Body of pancreas (tissue), 4 donors: ENCODE measurements at regions not wholly inside any gene's neighbourhood (a gene's known extent, or its start where the extent isn't known, plus 50 kb on each side); places are given as distances from the start of the nearest gene placed in this dataset.

Experiments
- POLR2A ChIP-seq, 3 donors: fragments of 450-650 bp; IDR thresholded peaks; one replicate each; pipeline ENCODE4 v1.6.1; 2016; ENCODE audit warnings: antibody characterized with exemption in 3 of 3, mild to moderate bottlenecking in 2 of 3
- TF ChIP-seq, protein P1 (sequence below), 7 experiments: fragments of 450-650 bp in 4 of 7; fragments of 200-600 bp in 3 of 7; sonication (generic) in 3 of 7; IDR thresholded peaks; one replicate each; pipeline ENCODE4 v1.5.1; 2016 to 2019; ENCODE audit warnings: antibody characterized with exemption in 7 of 7

DNA sequence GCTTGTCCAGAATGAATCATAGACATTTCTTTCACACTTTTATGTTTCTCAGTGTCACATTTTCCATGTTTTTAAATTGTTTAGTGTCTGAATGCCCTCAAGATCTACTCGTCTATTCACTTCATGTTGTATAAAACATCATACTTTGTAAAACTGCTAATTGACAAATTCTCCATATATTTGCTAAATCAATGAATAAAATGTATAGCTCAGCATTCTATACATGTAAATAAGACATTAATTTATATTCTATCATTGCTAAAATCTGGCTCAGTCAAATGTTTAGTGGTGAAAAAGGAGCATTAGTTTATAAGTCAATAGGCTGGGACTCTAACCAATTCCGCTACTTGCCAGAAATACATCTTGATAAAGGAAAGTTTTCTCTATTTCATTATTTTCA, 379.6 kb downstream of the NAF1 start:
- TF ChIP-seq POLR2A (IDR thresholded peaks at IDR 0.05) = no peak
- TF ChIP-seq, protein P1, sequence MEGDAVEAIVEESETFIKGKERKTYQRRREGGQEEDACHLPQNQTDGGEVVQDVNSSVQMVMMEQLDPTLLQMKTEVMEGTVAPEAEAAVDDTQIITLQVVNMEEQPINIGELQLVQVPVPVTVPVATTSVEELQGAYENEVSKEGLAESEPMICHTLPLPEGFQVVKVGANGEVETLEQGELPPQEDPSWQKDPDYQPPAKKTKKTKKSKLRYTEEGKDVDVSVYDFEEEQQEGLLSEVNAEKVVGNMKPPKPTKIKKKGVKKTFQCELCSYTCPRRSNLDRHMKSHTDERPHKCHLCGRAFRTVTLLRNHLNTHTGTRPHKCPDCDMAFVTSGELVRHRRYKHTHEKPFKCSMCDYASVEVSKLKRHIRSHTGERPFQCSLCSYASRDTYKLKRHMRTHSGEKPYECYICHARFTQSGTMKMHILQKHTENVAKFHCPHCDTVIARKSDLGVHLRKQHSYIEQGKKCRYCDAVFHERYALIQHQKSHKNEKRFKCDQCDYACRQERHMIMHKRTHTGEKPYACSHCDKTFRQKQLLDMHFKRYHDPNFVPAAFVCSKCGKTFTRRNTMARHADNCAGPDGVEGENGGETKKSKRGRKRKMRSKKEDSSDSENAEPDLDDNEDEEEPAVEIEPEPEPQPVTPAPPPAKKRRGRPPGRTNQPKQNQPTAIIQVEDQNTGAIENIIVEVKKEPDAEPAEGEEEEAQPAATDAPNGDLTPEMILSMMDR (IDR thresholded peaks at IDR 0.05) = no peak
